CD8-positive, alpha-beta memory T cell (primary cell): ENCODE measurements at regions not wholly inside any gene's neighbourhood (a gene's known extent, or its start where the extent isn't known, plus 50 kb on each side); places are given as distances from the start of the nearest gene placed in this dataset.

ENCODE experiments used
- CTCF ChIA-PET: fragments of 350-600 bp; sonication (Branson Sonifier 250); formaldehyde crosslinking; loops from one replicate; lab custom pipeline; 2021; ENCODE audit warnings: antibody characterized with exemption; lab: Charles Lee
- POLR2A ChIA-PET: fragments of 350-600 bp; sonication (Branson Sonifier 250); formaldehyde crosslinking; loops from one replicate; lab custom pipeline; 2021; ENCODE audit warnings: antibody characterized with exemption; lab: Charles Lee
- DNase-seq, 5 donors: peaks; one replicate each; pipeline versions ENCODE4 v3.0.0 to v3.0.0-alpha.2; 2020 to 2022; ENCODE audit warnings: mixed read lengths in 1 of 5
- H3K27ac ChIP-seq: one replicate; pipeline ENCODE4 v1.7.0; 2013; ENCODE audit warnings: low read depth, mild to moderate bottlenecking, low read length, moderate library complexity
- H3K27me3 ChIP-seq: 2 replicates; pipeline ENCODE4 v1.7.0; 2013; ENCODE audit warnings: low read length, mild to moderate bottlenecking; ENCODE audit not compliant: insufficient read depth, poor library complexity, severe bottlenecking
- H3K36me3 ChIP-seq: 2 replicates; pipeline ENCODE4 v1.7.0; 2013; ENCODE audit warnings: mild to moderate bottlenecking, low read length, moderate library complexity; ENCODE audit not compliant: insufficient read depth
- H3K4me1 ChIP-seq: 2 replicates; pipeline ENCODE4 v1.7.0; 2013; ENCODE audit warnings: mild to moderate bottlenecking, low read length, moderate library complexity; ENCODE audit not compliant: insufficient read depth
- H3K4me3 ChIP-seq: 2 replicates; pipeline ENCODE4 v1.7.0; 2013; ENCODE audit warnings: mild to moderate bottlenecking, low read length
- H3K9me3 ChIP-seq: 2 replicates; pipeline ENCODE4 v1.7.0; 2013; ENCODE audit warnings: mild to moderate bottlenecking, low read length
- H3K27ac Mint-ChIP-seq, 8 donors: one replicate each; pipeline ENCODE4 v1.8.0; 2020 to 2021; ENCODE audit warnings: mixed read lengths in 8 of 8, mild to moderate bottlenecking in 6 of 8, inconsistent platforms in 3 of 8, moderate library complexity in 3 of 8
- H3K27me3 Mint-ChIP-seq, 2 donors: one replicate each; pipeline ENCODE4 v1.8.0; 2020 to 2021; ENCODE audit warnings: mixed read lengths in 2 of 2, mild to moderate bottlenecking in 1 of 2, moderate library complexity in 1 of 2
- H3K36me3 Mint-ChIP-seq, 3 donors: one replicate each; pipeline ENCODE4 v1.8.0; 2020 to 2021; ENCODE audit warnings: mixed read lengths in 3 of 3, inconsistent platforms in 1 of 3, mild to moderate bottlenecking in 1 of 3
- H3K4me1 Mint-ChIP-seq, 3 donors: one replicate each; pipeline ENCODE4 v1.8.0; 2020 to 2021; ENCODE audit warnings: mixed read lengths in 3 of 3, inconsistent platforms in 1 of 3, mild to moderate bottlenecking in 1 of 3
- H3K4me3 Mint-ChIP-seq, 7 donors: one replicate each; pipeline ENCODE4 v1.8.0; 2020 to 2021; ENCODE audit warnings: mixed read lengths in 7 of 7, mild to moderate bottlenecking in 6 of 7, moderate library complexity in 4 of 7, inconsistent platforms in 2 of 7
- H3K9me3 Mint-ChIP-seq, 5 donors: one replicate each; pipeline ENCODE4 v1.8.0; 2020 to 2022; ENCODE audit warnings: mixed read lengths in 5 of 5, mild to moderate bottlenecking in 3 of 5, moderate library complexity in 2 of 5, inconsistent platforms in 1 of 5

- H3K4me1 ChIP-seq, result no peaks in the 10 kb centered on the region
- no peak overlapping the region for H3K27ac ChIP-seq
- POLR2A ChIA-PET, result no interaction called here
- CTCF ChIA-PET, result no interaction called here
- DNase-seq, result no peak
- peaks cover 13 to 26% of the 10 kb centered on the region in 2 donors for H3K27me3 Mint-ChIP-seq
- H3K27me3 ChIP-seq, result no peaks in the 10 kb centered on the region
- H3K4me1 Mint-ChIP-seq, result no peaks in the 10 kb centered on the region
- H3K36me3 ChIP-seq, result no peaks in the 10 kb centered on the region
- peaks cover 2 to 17% (median 12%) of the 10 kb centered on the region in 5 donors for H3K9me3 Mint-ChIP-seq
- no peak overlapping the region for H3K27ac Mint-ChIP-seq
- H3K9me3 ChIP-seq, result no peaks in the 10 kb centered on the region
- H3K36me3 Mint-ChIP-seq, result peaks cover 0 to 5% (median 0%) of the 10 kb centered on the region in 3 donors
- no peak overlapping the region for H3K4me3 Mint-ChIP-seq
- H3K4me3 ChIP-seq, result no peak overlapping the region
Measured at GRCh38 chr11:112637876-112638275, 323.3 kb upstream of the NCAM1 start.

GRCh38 chr11:112639469-112639868 lies 321.8 kb upstream of the NCAM1 start:
- H3K36me3 Mint-ChIP-seq, result peaks cover 0 to 5% (median 0%) of the 10 kb centered on the region in 3 donors
- Histone ChIP-seq H3K27me3 (no peaks in the 10 kb centered on the region), H3K27ac (no peak overlapping the region), H3K4me3 (no peak overlapping the region), H3K4me1 (no peaks in the 10 kb centered on the region), H3K9me3 (no peaks in the 10 kb centered on the region), H3K36me3 (no peaks in the 10 kb centered on the region)
- DNase-seq, result no peak
- peaks cover 13 to 15% of the 10 kb centered on the region in 2 donors for H3K27me3 Mint-ChIP-seq
- CTCF ChIA-PET, result no interaction called here
- no peaks in the 10 kb centered on the region for H3K4me1 Mint-ChIP-seq
- no peak overlapping the region for H3K27ac Mint-ChIP-seq
- H3K4me3 Mint-ChIP-seq, result no peak overlapping the region
- POLR2A ChIA-PET, result no interaction called here
- peaks cover 8 to 19% (median 13%) of the 10 kb centered on the region in 5 donors for H3K9me3 Mint-ChIP-seq

GRCh38 chr11:112643416-112643815 lies 317.8 kb upstream of the NCAM1 start:
- Histone ChIP-seq H3K4me1 (no peaks in the 10 kb centered on the region), H3K9me3 (no peaks in the 10 kb centered on the region), H3K4me3 (no peak overlapping the region), H3K36me3 (no peaks in the 10 kb centered on the region), H3K27me3 (no peaks in the 10 kb centered on the region), H3K27ac (no peak overlapping the region)
- no peaks in the 10 kb centered on the region for H3K4me1 Mint-ChIP-seq
- ChIA-PET CTCF (no interaction called here), POLR2A (no interaction called here)
- no peak overlapping the region for H3K27ac Mint-ChIP-seq
- peaks cover 0 to 5% (median 0%) of the 10 kb centered on the region in 3 donors for H3K36me3 Mint-ChIP-seq
- H3K4me3 Mint-ChIP-seq, result no peak overlapping the region
- peaks cover 10 to 19% (median 16%) of the 10 kb centered on the region in 5 donors for H3K9me3 Mint-ChIP-seq
- no peak for DNase-seq
- peaks cover 7 to 9% of the 10 kb centered on the region in 2 donors for H3K27me3 Mint-ChIP-seq

- Histone ChIP-seq H3K4me3 (no peak overlapping the region), H3K36me3 (no peaks in the 10 kb centered on the region), H3K9me3 (no peaks in the 10 kb centered on the region), H3K4me1 (no peaks in the 10 kb centered on the region), H3K27me3 (no peaks in the 10 kb centered on the region), H3K27ac (no peak overlapping the region)
- H3K9me3 Mint-ChIP-seq, result peaks cover 7 to 17% (median 11%) of the 10 kb centered on the region in 5 donors
- ChIA-PET POLR2A (no interaction called here), CTCF (no interaction called here)
- DNase-seq, result no peak
- H3K27ac Mint-ChIP-seq, result no peak overlapping the region
- H3K4me3 Mint-ChIP-seq, result no peak overlapping the region
- no peaks in the 10 kb centered on the region for H3K4me1 Mint-ChIP-seq
- peaks cover 7 to 9% of the 10 kb centered on the region in 2 donors for H3K27me3 Mint-ChIP-seq
- H3K36me3 Mint-ChIP-seq, result peaks cover 0 to 5% (median 0%) of the 10 kb centered on the region in 3 donors
Measured at GRCh38 chr11:112644410-112645131, 316.6 kb upstream of the NCAM1 start.

GRCh38 chr11:112649856-112650255 lies 311.4 kb upstream of the NCAM1 start:
- no peak for DNase-seq
- Histone ChIP-seq H3K27ac (no peak overlapping the region), H3K4me3 (no peak overlapping the region), H3K27me3 (no peaks in the 10 kb centered on the region), H3K9me3 (no peaks in the 10 kb centered on the region), H3K36me3 (no peaks in the 10 kb centered on the region), H3K4me1 (no peaks in the 10 kb centered on the region)
- no peak overlapping the region for H3K27ac Mint-ChIP-seq
- H3K27me3 Mint-ChIP-seq, result peaks cover 4 to 13% of the 10 kb centered on the region in 2 donors
- ChIA-PET POLR2A (no interaction called here), CTCF (interaction anchor here (1.0 kb wide), 1 partner anchor 12 kb away, joined by 3 read pairs; no protein-coding TSS in a partner anchor)
- H3K36me3 Mint-ChIP-seq, result no peaks in the 10 kb centered on the region
- peaks cover 0 to 3% (median 2%) of the 10 kb centered on the region in 5 donors for H3K9me3 Mint-ChIP-seq
- no peak overlapping the region for H3K4me3 Mint-ChIP-seq
- no peaks in the 10 kb centered on the region for H3K4me1 Mint-ChIP-seq

GRCh38 chr11:112650527-112650926 lies 310.7 kb upstream of the NCAM1 start:
- H3K36me3 Mint-ChIP-seq, result no peaks in the 10 kb centered on the region
- CTCF ChIA-PET, result no interaction called here
- Histone ChIP-seq H3K27ac (no peak overlapping the region), H3K4me3 (no peak overlapping the region), H3K4me1 (no peaks in the 10 kb centered on the region), H3K9me3 (no peaks in the 10 kb centered on the region), H3K27me3 (no peaks in the 10 kb centered on the region), H3K36me3 (no peaks in the 10 kb centered on the region)
- peaks cover 0 to 3% (median 2%) of the 10 kb centered on the region in 5 donors for H3K9me3 Mint-ChIP-seq
- DNase-seq, result no peak
- peaks cover 2 to 13% of the 10 kb centered on the region in 2 donors for H3K27me3 Mint-ChIP-seq
- H3K4me1 Mint-ChIP-seq, result no peaks in the 10 kb centered on the region
- H3K4me3 Mint-ChIP-seq, result no peak overlapping the region
- no peak overlapping the region for H3K27ac Mint-ChIP-seq
- POLR2A ChIA-PET, result no interaction called here

GRCh38 chr11:112651386-112651785 lies 309.8 kb upstream of the NCAM1 start:
- Mint-ChIP-seq H3K4me3 (no peak overlapping the region), H3K4me1 (no peaks in the 10 kb centered on the region), H3K36me3 (no peaks in the 10 kb centered on the region), H3K27me3 (peaks cover 2 to 9% of the 10 kb centered on the region in 2 donors), H3K27ac (no peak overlapping the region), H3K9me3 (peaks cover 0 to 2% (median 0%) of the 10 kb centered on the region in 5 donors)
- H3K4me1 ChIP-seq, result no peaks in the 10 kb centered on the region
- H3K27me3 ChIP-seq, result no peaks in the 10 kb centered on the region
- POLR2A ChIA-PET, result no interaction called here
- no peaks in the 10 kb centered on the region for H3K9me3 ChIP-seq
- H3K4me3 ChIP-seq, result no peak overlapping the region
- CTCF ChIA-PET, result no interaction called here
- H3K36me3 ChIP-seq, result no peaks in the 10 kb centered on the region
- DNase-seq, result no peak
- H3K27ac ChIP-seq, result no peak overlapping the region

GRCh38 chr11:112652786-112653390 lies 308.3 kb upstream of the NCAM1 start:
- peaks cover 2 to 5% of the 10 kb centered on the region in 2 donors for H3K27me3 Mint-ChIP-seq
- H3K27ac Mint-ChIP-seq, result no peak overlapping the region
- H3K9me3 Mint-ChIP-seq, result peaks cover 0 to 2% (median 0%) of the 10 kb centered on the region in 5 donors
- H3K4me1 Mint-ChIP-seq, result no peaks in the 10 kb centered on the region
- H3K4me1 ChIP-seq, result no peaks in the 10 kb centered on the region
- no peak overlapping the region for H3K4me3 Mint-ChIP-seq
- no peaks in the 10 kb centered on the region for H3K36me3 Mint-ChIP-seq
- H3K36me3 ChIP-seq, result no peaks in the 10 kb centered on the region
- ChIA-PET CTCF (no interaction called here), POLR2A (no interaction called here)
- no peaks in the 10 kb centered on the region for H3K27me3 ChIP-seq
- DNase-seq, result no peak
- H3K9me3 ChIP-seq, result no peaks in the 10 kb centered on the region
- no peak overlapping the region for H3K4me3 ChIP-seq
- no peak overlapping the region for H3K27ac ChIP-seq
